Stimulated activated CD4-positive, alpha-beta T cell treated with anti-CD3 and anti-CD28 coated beads, Interleukin-4, amount 100 ng/mL, for 48 hours (primary cell): ENCODE measurements at regions not wholly inside any gene's neighbourhood (a gene's known extent, or its start where the extent isn't known, plus 50 kb on each side); places are given as distances from the start of the nearest gene placed in this dataset.
"Not testable (repeated sequence)": the region's sequence is repeated elsewhere in the genome, so short reads cannot be mapped to it uniquely, and the experiment has no call there.

Experiments
- DNase-seq, 2 donors: peaks; one replicate each; pipeline ENCODE4 v3.0.0-alpha.2; 2020; ENCODE audit warnings: low read depth in 2 of 2

GRCh38 chr1:113185463-113186104 lies 112.6 kb downstream of the LRIG2 start:
- no peak for DNase-seq

- no peak for DNase-seq
These were observed 117.1 kb downstream of the LRIG2 start for GRCh38 chr1:113190078-113190477.

GRCh38 chr1:113190930-113191329 lies 117.9 kb downstream of the LRIG2 start:
- DNase-seq = no peak

DNA sequence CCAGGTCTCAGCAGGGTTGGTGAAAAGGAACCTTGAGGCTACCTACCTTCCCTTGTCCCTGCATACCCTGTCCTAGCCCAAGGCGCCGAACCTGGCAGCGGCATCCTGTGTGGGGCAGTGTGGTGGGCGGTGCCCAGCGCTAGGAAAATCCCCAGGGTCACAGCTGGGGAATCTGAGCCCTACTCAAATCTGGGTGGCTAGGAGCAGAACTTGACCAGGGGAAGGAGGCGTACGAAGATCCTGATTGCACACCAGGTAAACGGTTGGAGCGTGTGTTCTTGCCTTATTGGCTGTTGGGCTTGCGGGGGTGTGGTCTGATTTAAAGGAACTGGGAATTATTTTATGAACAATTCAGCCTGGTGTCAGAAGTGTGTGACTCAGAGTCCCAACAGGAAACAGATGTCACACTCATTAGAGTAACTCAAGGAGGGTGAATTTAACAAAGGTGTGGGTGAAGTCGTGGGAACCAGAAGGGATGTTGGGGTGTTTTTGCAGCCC lies 118.6 kb downstream of the LRIG2 start:
- no peak for DNase-seq

DNA sequence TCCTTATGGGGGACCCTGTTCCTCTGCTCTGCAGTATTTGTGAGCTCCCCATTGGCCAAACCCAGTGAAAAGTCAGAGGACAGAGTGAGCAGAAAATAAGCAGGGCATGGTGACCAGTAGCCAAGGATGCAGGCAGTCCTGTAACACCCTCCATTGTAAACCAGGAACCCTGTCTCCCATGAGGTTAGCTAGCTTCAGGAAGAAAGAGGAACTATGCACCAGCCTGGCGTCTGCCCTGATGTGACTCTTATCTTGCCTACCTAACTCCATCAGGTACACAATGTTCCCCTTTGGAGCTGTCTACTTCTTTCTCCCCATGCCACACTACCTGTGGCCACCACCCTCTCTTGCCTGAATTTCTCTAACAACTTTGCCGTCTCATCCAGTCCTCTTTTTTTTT lies 119.2 kb downstream of the LRIG2 start:
- DNase-seq = no peak

GRCh38 chr1:113192980-113193379 lies 120.0 kb downstream of the LRIG2 start:
- no peak for DNase-seq

GRCh38 chr1:113194846-113195830 lies 122.1 kb downstream of the LRIG2 start:
- DNase-seq = no peak

GRCh38 chr1:113197719-113198330 lies 124.8 kb downstream of the LRIG2 start:
- no peak for DNase-seq

DNA sequence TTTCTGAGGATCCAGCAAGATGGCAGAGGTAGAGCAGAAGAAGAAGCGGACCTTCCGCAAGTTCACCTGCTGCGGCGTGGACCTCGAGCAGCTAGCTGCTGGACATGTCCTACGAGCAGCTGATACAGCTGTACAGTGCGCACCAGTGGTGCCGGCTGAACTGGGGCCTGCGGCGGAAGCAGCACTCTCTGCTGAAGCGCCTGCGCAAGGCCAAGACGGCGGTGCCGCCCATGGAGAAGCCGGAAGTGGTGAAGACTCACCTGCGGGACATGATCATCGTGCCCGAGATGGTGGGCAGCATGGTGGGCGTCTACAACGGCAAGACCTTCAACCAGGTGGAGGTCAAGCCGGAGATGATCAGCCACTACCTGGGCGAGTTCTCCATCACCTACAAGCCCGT lies 125.8 kb downstream of the LRIG2 start:
- DNase-seq = no peak

- no peak for DNase-seq
These were observed 126.9 kb downstream of the LRIG2 start for GRCh38 chr1:113199760-113200455.

DNA sequence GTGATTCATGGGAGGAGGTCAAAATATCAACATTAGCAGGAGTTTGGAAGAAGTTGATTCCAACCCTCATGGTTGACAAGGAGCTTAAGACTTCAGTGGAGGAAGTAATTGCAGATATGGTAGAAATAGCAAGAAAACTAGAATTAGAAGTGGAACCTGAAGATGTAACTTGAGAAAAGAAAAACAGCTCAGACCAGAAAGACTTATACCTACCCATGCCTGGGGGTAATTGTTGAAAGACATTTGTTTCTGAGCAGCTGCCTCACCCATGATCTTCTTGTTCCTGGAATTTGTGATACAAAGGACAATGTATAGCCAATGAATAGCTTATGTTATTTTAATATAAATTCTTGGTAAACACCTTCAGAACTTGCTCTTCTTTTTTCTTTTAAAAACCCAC lies 128.6 kb downstream of the LRIG2 start:
- no peak for DNase-seq

GRCh38 chr1:113205980-113206766 lies 133.2 kb downstream of the LRIG2 start:
- DNase-seq = no peak

- DNase-seq = no peak
These were observed 134.0 kb downstream of the LRIG2 start for GRCh38 chr1:113207019-113207418.

- DNase-seq = no peak
These were observed 134.5 kb downstream of the LRIG2 start for GRCh38 chr1:113207457-113207856.

GRCh38 chr1:113208425-113208824 lies 135.4 kb downstream of the LRIG2 start:
- DNase-seq = not testable (repeated sequence)

DNA sequence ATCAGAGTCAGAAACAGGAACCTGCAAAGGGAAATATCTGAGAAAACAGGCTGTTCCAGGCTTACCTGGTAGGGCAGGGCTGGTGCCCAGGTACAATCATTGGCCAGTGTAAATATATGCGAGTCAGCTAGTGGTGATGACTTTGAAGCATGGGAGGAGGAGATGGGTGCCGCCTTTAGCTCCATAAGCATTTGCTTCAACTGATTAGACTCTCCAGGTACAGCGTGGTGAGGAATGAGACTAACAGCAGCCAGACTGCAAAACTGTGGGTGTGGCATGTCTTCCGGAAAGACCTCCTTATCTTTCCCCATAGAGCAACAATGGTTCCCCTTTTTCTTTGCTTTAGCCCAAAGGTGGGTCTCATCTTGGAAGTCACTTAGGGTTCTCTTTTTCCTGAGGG lies 137.2 kb downstream of the LRIG2 start:
- no peak for DNase-seq

DNA sequence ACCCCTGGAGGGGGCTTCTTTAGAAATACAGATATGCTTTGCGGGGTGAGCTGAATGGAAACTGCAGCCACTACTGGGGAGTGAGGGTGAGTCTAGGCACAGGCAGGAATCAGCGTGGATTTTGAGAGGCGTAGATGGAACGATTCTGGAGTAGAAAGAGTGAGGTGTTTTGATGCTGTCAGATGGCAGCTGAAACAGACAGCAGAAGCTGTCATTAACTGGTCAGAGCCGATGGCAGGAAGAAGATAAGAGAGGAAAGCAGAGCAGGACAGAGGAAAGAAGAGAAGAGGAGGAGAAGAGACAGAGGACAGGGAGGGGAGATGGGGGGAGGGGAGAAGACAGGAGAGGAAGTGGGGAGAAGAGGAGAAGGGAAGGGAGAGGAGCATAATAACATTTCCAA lies 138.5 kb downstream of the LRIG2 start:
- no peak for DNase-seq

- no peak for DNase-seq
These were observed 142.0 kb downstream of the LRIG2 start for GRCh38 chr1:113215015-113215414.

DNA sequence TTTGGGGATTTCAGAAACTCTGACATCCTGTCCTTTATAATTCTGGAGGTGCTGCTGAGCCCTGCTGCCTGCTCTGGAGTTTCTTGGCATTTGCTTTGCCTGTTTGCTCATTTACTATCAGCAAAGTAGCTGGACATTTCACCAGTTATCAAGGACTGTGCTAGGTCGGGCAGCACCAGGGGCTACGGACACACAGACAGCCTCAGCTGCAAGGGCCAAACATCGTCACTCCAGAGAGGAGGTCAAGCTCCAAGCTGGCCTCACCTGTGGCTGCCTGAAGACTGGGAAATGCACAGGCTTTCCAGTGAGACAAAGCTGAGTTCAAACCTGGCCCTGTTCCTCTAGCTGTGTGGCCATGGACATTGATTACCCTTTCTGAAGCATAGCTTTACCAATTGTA lies 143.7 kb downstream of the LRIG2 start:
- DNase-seq = no peak

- no peak for DNase-seq
These were observed 144.6 kb downstream of the LRIG2 start for GRCh38 chr1:113217447-113218208.
